Loucy (cell line): ENCODE measurements at regions not wholly inside any gene's neighbourhood (a gene's known extent, or its start where the extent isn't known, plus 50 kb on each side); places are given as distances from the start of the nearest gene placed in this dataset.

ENCODE experiments used
- H2AFZ ChIP-seq: fragments of 200-600 bp; sonication (generic); 2 replicates; pipeline ENCODE4 v1.6.0; 2016; ENCODE audit warnings: antibody characterized with exemption, mild to moderate bottlenecking, low read length, moderate library complexity
- H3F3A ChIP-seq: fragments of 200-600 bp; 2 replicates; pipeline ENCODE4 v1.6.0; 2016; ENCODE audit warnings: antibody characterized with exemption, low read depth, mild to moderate bottlenecking
- H3K27me3 ChIP-seq: fragments of 200-600 bp; sonication (generic); 2 replicates; pipeline ENCODE4 v1.6.1; 2014; ENCODE audit warnings: low read length, mild to moderate bottlenecking; ENCODE audit not compliant: insufficient read depth, poor library complexity, severe bottlenecking
- H3K36me3 ChIP-seq: fragments of 200-600 bp; sonication (generic); 2 replicates; pipeline ENCODE4 v1.6.1; 2016; ENCODE audit warnings: low read length; ENCODE audit not compliant: insufficient read depth
- H3K4me1 ChIP-seq: fragments of 200-600 bp; sonication (generic); 2 replicates; pipeline ENCODE4 v1.5.1; 2014; ENCODE audit warnings: low read length, mild to moderate bottlenecking; ENCODE audit not compliant: insufficient read depth, poor library complexity, severe bottlenecking
- H3K4me2 ChIP-seq: fragments of 200-600 bp; sonication (generic); 2 replicates; pipeline ENCODE4 v1.6.0; 2014; ENCODE audit warnings: antibody characterized with exemption, low read length, low read depth, mild to moderate bottlenecking; ENCODE audit not compliant: poor library complexity, severe bottlenecking
- H3K4me3 ChIP-seq: fragments of 200-600 bp; sonication (generic); 2 replicates; pipeline ENCODE4 v1.5.1; 2014; ENCODE audit warnings: low read length, mild to moderate bottlenecking, mixed read lengths; ENCODE audit not compliant: poor library complexity, severe bottlenecking
- H3K79me2 ChIP-seq: fragments of 200-600 bp; sonication (generic); 2 replicates; pipeline ENCODE4 v1.6.1; 2014; ENCODE audit warnings: low read length; ENCODE audit not compliant: insufficient read depth
- H3K9ac ChIP-seq: fragments of 200-600 bp; sonication (generic); 2 replicates; pipeline ENCODE4 v1.6.0; 2014; ENCODE audit warnings: mild to moderate bottlenecking, low read depth, low read length, moderate library complexity; ENCODE audit not compliant: poor library complexity, severe bottlenecking
- H3K9me2 ChIP-seq: fragments of 200-600 bp; sonication (generic); replicated peaks from 2 replicates; pipeline ENCODE4 v1.6.1; 2016; ENCODE audit warnings: low read depth, low read length, mixed read lengths
- H3K9me3 ChIP-seq: fragments of 200-600 bp; sonication (generic); 2 replicates; pipeline ENCODE4 v1.6.1; 2014; ENCODE audit warnings: mild to moderate bottlenecking, antibody characterized with exemption, low read length, low read depth; ENCODE audit not compliant: insufficient read depth
- H4K20me1 ChIP-seq: fragments of 200-600 bp; sonication (generic); 2 replicates; pipeline ENCODE4 v1.6.0; 2014; ENCODE audit warnings: antibody characterized with exemption, low read length, mild to moderate bottlenecking; ENCODE audit not compliant: insufficient read depth, poor library complexity, severe bottlenecking
- CTCF ChIP-seq: fragments of 200-600 bp; sonication (generic); conservative IDR thresholded peaks from 2 replicates; pipeline ENCODE4 v1.5.1; 2014; ENCODE audit warnings: mild to moderate bottlenecking, antibody characterized with exemption, low read length
- EZH2phosphoT487 ChIP-seq: fragments of 200-600 bp; IDR thresholded peaks from 2 replicates; pipeline ENCODE4 v1.6.1; 2018; ENCODE audit warnings: antibody characterized with exemption, mild to moderate bottlenecking, moderate library complexity, borderline replicate concordance

GRCh38 chr4:100019821-100020220, 69.7 kb upstream of the H2AZ1 start:
- no peaks in the 10 kb centered on the region for H3F3A ChIP-seq
- no peaks in the 10 kb centered on the region for H3K9me3 ChIP-seq
- H3K4me1 ChIP-seq, result no peaks in the 10 kb centered on the region
- no peaks in the 10 kb centered on the region for H3K36me3 ChIP-seq
- no peaks in the 10 kb centered on the region for H3K79me2 ChIP-seq
- H3K9ac ChIP-seq, result no peak overlapping the region
- no peaks in the 10 kb centered on the region for H4K20me1 ChIP-seq
- no peak overlapping the region for H3K4me3 ChIP-seq
- no peak overlapping the region for H3K4me2 ChIP-seq
- no peaks in the 10 kb centered on the region for H3K9me2 ChIP-seq
- H3K27me3 ChIP-seq, result no peaks in the 10 kb centered on the region
- no peak overlapping the region for H2AFZ ChIP-seq
- no peak for TF ChIP-seq CTCF
- no peak for TF ChIP-seq EZH2phosphoT487

GRCh38 chr4:100017637-100018310, 67.7 kb upstream of the H2AZ1 start:
- no peak overlapping the region for H3K4me3 ChIP-seq
- H3K9me2 ChIP-seq, result no peaks in the 10 kb centered on the region
- H3K4me1 ChIP-seq, result no peaks in the 10 kb centered on the region
- H2AFZ ChIP-seq, result no peak overlapping the region
- no peaks in the 10 kb centered on the region for H3K79me2 ChIP-seq
- H3K9me3 ChIP-seq, result no peaks in the 10 kb centered on the region
- no peaks in the 10 kb centered on the region for H4K20me1 ChIP-seq
- no peaks in the 10 kb centered on the region for H3K36me3 ChIP-seq
- H3K27me3 ChIP-seq, result no peaks in the 10 kb centered on the region
- no peak overlapping the region for H3K4me2 ChIP-seq
- TF ChIP-seq CTCF (no peak), EZH2phosphoT487 (no peak)
- H3F3A ChIP-seq, result no peaks in the 10 kb centered on the region
- no peak overlapping the region for H3K9ac ChIP-seq

GRCh38 chr4:100016191-100016590, 66.1 kb upstream of the H2AZ1 start:
- Histone ChIP-seq H3K79me2 (no peaks in the 10 kb centered on the region), H3K27me3 (no peaks in the 10 kb centered on the region), H3K9me3 (no peaks in the 10 kb centered on the region), H3F3A (no peaks in the 10 kb centered on the region), H3K36me3 (no peaks in the 10 kb centered on the region), H3K4me2 (no peak overlapping the region), H3K4me1 (no peaks in the 10 kb centered on the region), H3K9me2 (no peaks in the 10 kb centered on the region), H4K20me1 (no peaks in the 10 kb centered on the region), H2AFZ (no peak overlapping the region), H3K9ac (no peak overlapping the region), H3K4me3 (no peak overlapping the region)
- TF ChIP-seq CTCF (no peak), EZH2phosphoT487 (no peak)
